Cardiac muscle cell (in vitro differentiated cells and primary cell): ENCODE measurements at regions not wholly inside any gene's neighbourhood (a gene's known extent, or its start where the extent isn't known, plus 50 kb on each side); places are given as distances from the start of the nearest gene placed in this dataset.

Experiments
- DNase-seq, 2 donors: peaks; one replicate each; pipeline versions ENCODE4 v3.0.0 to v3.0.0-alpha.2; 2010 to 2017; ENCODE audit warnings: low read depth in 1 of 2, low spot score in 1 of 2
- H3K27ac ChIP-seq: fragments of 200-600 bp; sonication (generic); 2 replicates; pipeline ENCODE4 v1.5.1; 2016
- H3K27me3 ChIP-seq: fragments of 200-600 bp; sonication (generic); 2 replicates; pipeline ENCODE4 v1.6.0; 2016; ENCODE audit warnings: control low read depth
- H3K36me3 ChIP-seq: fragments of 200-600 bp; sonication (generic); 2 replicates; pipeline ENCODE4 v1.5.1; 2016; ENCODE audit warnings: control low read depth
- H3K4me1 ChIP-seq: fragments of 200-600 bp; sonication (generic); 2 replicates; pipeline ENCODE4 v1.8.1; 2017; ENCODE audit warnings: low read depth, mild to moderate bottlenecking, mixed run types
- H3K4me3 ChIP-seq: fragments of 200-600 bp; sonication (generic); 2 replicates; pipeline ENCODE4 v1.5.1; 2016; ENCODE audit warnings: mild to moderate bottlenecking
- H3K9me3 ChIP-seq: fragments of 200-600 bp; sonication (generic); 2 replicates; pipeline ENCODE4 v1.5.1; 2017; ENCODE audit warnings: low read depth, mild to moderate bottlenecking, control low read depth
- CTCF ChIP-seq: IDR thresholded peaks from 2 replicates; pipeline ENCODE4 v1.5.1; 2012; ENCODE audit warnings: low read depth, mild to moderate bottlenecking, low read length

GRCh38 chr11:121929581-121929980, 186.4 kb downstream of the BLID start:
- no peaks in the 10 kb centered on the region for H3K27me3 ChIP-seq
- peaks cover 22% of the 10 kb centered on the region for H3K4me1 ChIP-seq
- DNase-seq = peak; percentile 67 to 75
- no peak for TF ChIP-seq CTCF
- H3K36me3 ChIP-seq = no peaks in the 10 kb centered on the region
- H3K27ac ChIP-seq = peak overlapping the region; percentile 81
- peak overlapping the region; percentile 15 for H3K4me3 ChIP-seq
- H3K9me3 ChIP-seq = no peaks in the 10 kb centered on the region

- peak; percentile 7 to 46 for DNase-seq
- peak overlapping the region; percentile 81 for H3K27ac ChIP-seq
- H3K4me1 ChIP-seq = peaks cover 22% of the 10 kb centered on the region
- no peak for TF ChIP-seq CTCF
- no peaks in the 10 kb centered on the region for H3K9me3 ChIP-seq
- H3K36me3 ChIP-seq = no peaks in the 10 kb centered on the region
- H3K27me3 ChIP-seq = no peaks in the 10 kb centered on the region
- H3K4me3 ChIP-seq = peak overlapping the region; percentile 15
Observed at GRCh38 chr11:121928597-121929580, 187.1 kb downstream of the BLID start.

DNA sequence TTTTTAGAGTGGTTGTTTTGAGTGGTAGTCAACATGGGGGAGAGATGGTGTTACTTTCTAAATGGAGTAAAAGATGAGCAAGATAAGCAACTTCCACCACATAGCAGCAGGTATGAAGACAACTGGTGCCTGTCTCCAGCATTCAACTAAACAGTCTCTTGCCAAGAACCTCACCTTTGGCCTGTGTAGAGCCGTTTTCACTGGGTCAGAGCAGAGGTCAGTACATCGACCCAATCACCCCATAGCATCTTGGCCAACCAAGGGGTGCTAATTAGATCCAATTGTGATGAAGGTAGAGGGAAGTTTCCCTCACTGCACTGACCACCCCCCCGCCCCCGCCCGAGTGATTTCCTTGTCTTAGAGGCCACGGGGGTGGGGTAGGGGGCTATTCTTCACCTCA, 188.2 kb downstream of the BLID start:
- peaks cover 22% of the 10 kb centered on the region for H3K4me1 ChIP-seq
- no peaks in the 10 kb centered on the region for H3K27me3 ChIP-seq
- DNase-seq = no peak
- no peak for TF ChIP-seq CTCF
- no peak overlapping the region for H3K27ac ChIP-seq
- H3K9me3 ChIP-seq = no peaks in the 10 kb centered on the region
- H3K36me3 ChIP-seq = no peaks in the 10 kb centered on the region
- no peak overlapping the region for H3K4me3 ChIP-seq

- TF ChIP-seq CTCF = no peak
- no peak for DNase-seq
- Histone ChIP-seq H3K4me1 (peaks cover 22% of the 10 kb centered on the region), H3K27ac (no peak overlapping the region), H3K9me3 (no peaks in the 10 kb centered on the region), H3K4me3 (no peak overlapping the region), H3K27me3 (no peaks in the 10 kb centered on the region), H3K36me3 (no peaks in the 10 kb centered on the region)
Observed at GRCh38 chr11:121927097-121927785, 188.8 kb downstream of the BLID start.

DNA sequence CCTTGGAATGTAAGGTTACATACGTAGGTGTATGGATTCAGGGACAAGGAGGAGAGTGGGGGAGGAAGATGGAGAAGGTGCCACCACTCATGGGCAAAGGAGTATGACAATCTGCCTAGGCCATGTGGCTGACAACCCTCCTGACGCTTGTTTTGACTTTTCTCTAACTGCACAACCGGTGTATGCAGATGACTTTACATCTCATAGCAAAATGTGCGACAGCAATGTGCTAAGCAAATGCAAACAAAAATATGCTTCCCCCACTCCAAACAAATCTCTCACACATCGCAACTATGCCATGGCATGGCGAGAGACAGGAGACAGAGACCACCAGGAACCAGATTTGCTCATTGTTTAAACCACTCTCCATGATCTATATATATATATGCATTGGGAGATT, 191.8 kb downstream of the BLID start:
- TF ChIP-seq CTCF = no peak
- H3K4me1 ChIP-seq = peaks cover 9% of the 10 kb centered on the region
- DNase-seq = no peak
- H3K36me3 ChIP-seq = no peaks in the 10 kb centered on the region
- no peak overlapping the region for H3K27ac ChIP-seq
- no peaks in the 10 kb centered on the region for H3K27me3 ChIP-seq
- H3K9me3 ChIP-seq = no peaks in the 10 kb centered on the region
- H3K4me3 ChIP-seq = no peak overlapping the region
